Right cardiac atrium (tissue), 5 donors: ENCODE measurements at regions not wholly inside any gene's neighbourhood (a gene's known extent, or its start where the extent isn't known, plus 50 kb on each side); places are given as distances from the start of the nearest gene placed in this dataset.

Source experiments
- ATAC-seq, 2 donors: fragments of 200-7000 bp; cut with Tn5 transposase; one replicate each; pipeline versions ENCODE4 v1.8.0 to v1.9.1; 2020; ENCODE audit warnings: moderate library complexity in 2 of 2, mild to moderate bottlenecking in 1 of 2
- DNase-seq, 3 donors: peaks; one replicate each; pipeline ENCODE4 v3.0.0-alpha.2; 2020
- H3K27ac ChIP-seq: one replicate; pipeline ENCODE4 v1.5.1; 2013; ENCODE audit warnings: mild to moderate bottlenecking, low read length, control low read depth, moderate library complexity
- H3K27me3 ChIP-seq: one replicate; pipeline ENCODE4 v1.6.1; 2013; ENCODE audit not compliant: control insufficient read depth, insufficient read depth
- H3K4me1 ChIP-seq: one replicate; pipeline ENCODE4 v1.6.1; 2013; ENCODE audit warnings: low read length; ENCODE audit not compliant: control insufficient read depth, insufficient read depth
- H3K4me3 ChIP-seq: one replicate; pipeline ENCODE4 v1.5.1; 2013; ENCODE audit warnings: low read length, control low read depth
- H3K9me3 ChIP-seq: one replicate; pipeline ENCODE4 v1.6.1; 2013; ENCODE audit warnings: low read length; ENCODE audit not compliant: control insufficient read depth
- WGBS: extraction: QIAGEN DNeasy Blood & Tissue Kit; methylation state at CpG from one replicate; pipeline ENCODE4 v1.1.7; 2013; 5-methylcytosine and 5-hydroxymethylcytosine counted together
- intact Hi-C, 4 donors: fragments of 100-400 bp; cut with DNase I; formaldehyde crosslinking; loops; one replicate each; pipeline versions ENCODE4 v1.11.0 to v1.14.0; 2022 to 2023
- donor health status: healthy with polysubstance abuse.
- donor health status: DM: no; HTN: yes; CAD: no.
- donor health status: DM: no; HTN: no; CAD: no.
- donor health status: DM: no; HTN: yes; CAD: no; lungs with severe emphysema.
- donor health status: DM: yes; HTN: yes; CAD: no.

GRCh38 chr18:72922895-72923294 is 55.1 kb upstream of the NETO1 start:
- no peak for DNase-seq
- no peaks in the 10 kb centered on the region for H3K27me3 ChIP-seq
- no peak for ATAC-seq
- H3K9me3 ChIP-seq = no peaks in the 10 kb centered on the region
- intact Hi-C loops = no loop called here
- 66% methylated on average over 2 of the region's 2 CpGs for WGBS
- H3K4me1 ChIP-seq = no peaks in the 10 kb centered on the region
- H3K4me3 ChIP-seq = no peak overlapping the region
- no peak overlapping the region for H3K27ac ChIP-seq
